ENCODE measurements at regions not wholly inside any gene's neighbourhood (a gene's known extent, or its start where the extent isn't known, plus 50 kb on each side); places are given as distances from the start of the nearest gene placed in this dataset.

DNA sequence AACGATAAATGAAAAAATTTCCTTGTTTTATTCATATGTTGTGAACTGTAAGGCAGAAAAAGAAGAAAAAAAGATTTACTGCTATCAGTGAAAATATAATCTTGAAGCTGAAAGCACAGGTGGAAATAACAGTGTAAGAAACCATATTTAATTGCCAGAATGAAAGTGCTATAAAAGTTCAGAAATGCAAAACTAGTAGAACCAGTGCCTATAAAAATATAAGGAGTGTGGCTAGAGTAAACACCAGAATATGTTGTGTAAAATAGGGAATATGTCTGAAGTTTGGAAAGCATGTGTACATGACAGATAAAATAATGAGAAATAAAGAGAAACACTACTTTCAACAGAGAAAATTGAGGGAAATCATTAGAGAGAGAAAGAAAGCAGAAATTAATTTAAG is 350.5 kb upstream of the NPSR1 start:
- Histone ChIP-seq H3K14ac (ENCODE audit: insufficient read length) (no peak overlapping the region), H3K4ac (replicated peaks; ENCODE audit: insufficient read length, low read depth, low read length) (no peak overlapping the region), H3K4me1 (replicated peaks in 1 of 4; ENCODE audit: control insufficient read depth in 3 of 4, insufficient read depth in 4 of 4, low read length in 3 of 4) (no peaks in the 10 kb centered on the region), H3K79me2 (ENCODE audit: control insufficient read depth in 1 of 2, insufficient read depth in 2 of 2, low read length in 2 of 2) (no peaks in the 10 kb centered on the region), H2BK5ac (ENCODE audit: low read depth, low read length) (no peak overlapping the region), H3K27me3 (replicated peaks in 1 of 4; ENCODE audit: control insufficient read depth in 3 of 4, extremely low read depth in 1 of 4, insufficient read depth in 3 of 4, low read length in 3 of 4) (no peaks in the 10 kb centered on the region), H3K9me3 (ENCODE audit: insufficient read depth in 2 of 2, low read depth in 1 of 2, low read length in 1 of 2) (0 out of 4 replicates have a peak, but pooled peaks cover 0 to 7% of the 10 kb centered on the region in 2 experiments), H3K56ac (replicated peaks; ENCODE audit: insufficient read length, low read depth, low read length) (no peak overlapping the region), H3K27ac (ENCODE audit: low read depth, low read length) (no peak overlapping the region), H2BK12ac (ENCODE audit: low read depth, low read length) (no peak overlapping the region), H2AK5ac (ENCODE audit: low read depth, low read length) (no peak overlapping the region), H3K79me1 (ENCODE audit: low read depth, low read length) (no peaks in the 10 kb centered on the region), H4K8ac (ENCODE audit: extremely low read depth, insufficient read depth, low read length) (no peak overlapping the region), H4K5ac (ENCODE audit: insufficient read length, low read depth, low read length) (no peak overlapping the region), H2BK20ac (ENCODE audit: low read length) (no peak overlapping the region), H2BK120ac (replicated peaks; ENCODE audit: low read depth, low read length) (no peak overlapping the region), H3K18ac (ENCODE audit: extremely low read depth, low read length) (no peak overlapping the region), H2AFZ (ENCODE audit: low read length) (no peak overlapping the region), H3K23me2 (ENCODE audit: low read depth, low read length) (no peaks in the 10 kb centered on the region), H3K36me3 (ENCODE audit: control insufficient read depth in 2 of 4, insufficient read depth in 4 of 4, low read length in 3 of 4) (no peaks in the 10 kb centered on the region), H4K91ac (replicated peaks; ENCODE audit: insufficient read length, low read length) (no peak overlapping the region), H2BK15ac (ENCODE audit: low read length) (no peak overlapping the region), H3K4me3 (ENCODE audit: extremely low read depth in 1 of 4, insufficient read depth in 2 of 4, low read depth in 3 of 4, low read length in 4 of 4) (no peak overlapping the region), H3K4me2 (ENCODE audit: insufficient read depth in 1 of 2, low read depth in 2 of 2, low read length in 2 of 2) (no peak overlapping the region), H3K23ac (ENCODE audit: insufficient read length) (no peak overlapping the region), H4K20me1 (replicated peaks in 1 of 2; ENCODE audit: control insufficient read depth in 1 of 2, insufficient read depth in 2 of 2, low read length in 2 of 2) (no peaks in the 10 kb centered on the region), H3K9ac (replicated peaks in 1 of 4; ENCODE audit: extremely low read depth in 1 of 4, low read depth in 3 of 4, low read length in 3 of 4) (no peak overlapping the region)
- CTCF ChIA-PET (ENCODE audit: partially characterized antibody) = interaction anchor here (1.2 to 1.4 kb wide), 2 partner anchors 13 to 75 kb away, joined by 5 to 9 read pairs; no protein-coding TSS in a partner anchor
- 88% methylated on average over 1 of the region's 1 CpG; no CpG with 5 or more reads in 1 of the 2 experiments for WGBS, 2 experiments (ENCODE audit: extremely low coverage in 1 of 2, insufficient coverage in 1 of 2, insufficient read length in 1 of 2, insufficient replicate concordance in 2 of 2, low coverage in 1 of 2, low lambda C conversion rate in 2 of 2, missing lambda C conversion rate in 1 of 2)
- no peak for DNase-seq (ENCODE audit: low read depth in 1 of 2, low spot score in 2 of 2)
- POLR2A ChIA-PET (ENCODE audit: partially characterized antibody) = no interaction called here
- no peak for FAIRE-seq
- TF ChIP-seq NANOG (IDR thresholded peaks at IDR 0.05; ENCODE audit: insufficient read depth, low read depth, low read length, poor library complexity, severe bottlenecking) (no peak), KDM4A (IDR thresholded peaks at IDR 0.05; ENCODE audit: low read depth, low read length, severe bottlenecking) (no peak), SRF (IDR thresholded peaks at IDR 0.05; ENCODE audit: low read depth, low read length) (no peak), SIX5 (IDR thresholded peaks at IDR 0.05; ENCODE audit: low read depth, low read length) (no peak), CREB1 (IDR thresholded peaks at IDR 0.05) (no peak), SIRT6 (IDR thresholded peaks at IDR 0.05; ENCODE audit: low read length) (no peak)

Data from H1 (cell line).